ENCODE measurements at regions not wholly inside any gene's neighbourhood (a gene's known extent, or its start where the extent isn't known, plus 50 kb on each side); places are given as distances from the start of the nearest gene placed in this dataset.

GRCh38 chr9:121556082-121556481 is 56.4 kb upstream of the GGTA1 start:
- H3K9ac ChIP-seq (replicated peaks in 1 of 4; ENCODE audit: extremely low read depth in 1 of 4, low read depth in 3 of 4, low read length in 3 of 4), result no peak overlapping the region
- no peak overlapping the region for H4K91ac ChIP-seq (replicated peaks; ENCODE audit: insufficient read length, low read length)
- no peak overlapping the region for H2BK12ac ChIP-seq (ENCODE audit: low read depth, low read length)
- H4K20me1 ChIP-seq (replicated peaks in 1 of 2; ENCODE audit: control insufficient read depth in 1 of 2, insufficient read depth in 2 of 2, low read length in 2 of 2), result peaks cover 0 to 2% of the 10 kb centered on the region in 2 experiments
- H2AK5ac ChIP-seq (ENCODE audit: low read depth, low read length), result no peak overlapping the region
- no peak overlapping the region for H3K4me2 ChIP-seq (ENCODE audit: insufficient read depth in 1 of 2, low read depth in 2 of 2, low read length in 2 of 2)
- H4K8ac ChIP-seq (ENCODE audit: extremely low read depth, insufficient read depth, low read length), result no peak overlapping the region
- no peak overlapping the region for H4K5ac ChIP-seq (ENCODE audit: insufficient read length, low read depth, low read length)
- no peak overlapping the region for H2BK120ac ChIP-seq (replicated peaks; ENCODE audit: low read depth, low read length)
- no peak overlapping the region for H2BK15ac ChIP-seq (ENCODE audit: low read length)
- no peak overlapping the region for H2AFZ ChIP-seq (ENCODE audit: low read length)
- no peak for FAIRE-seq
- H3K4me1 ChIP-seq (replicated peaks in 1 of 4; ENCODE audit: control insufficient read depth in 3 of 4, insufficient read depth in 4 of 4, low read length in 3 of 4), result peaks cover 0 to 13% (median 9%) of the 10 kb centered on the region in 4 experiments; a peak in 5 of 7 replicates
- no peaks in the 10 kb centered on the region for H3K36me3 ChIP-seq (ENCODE audit: control insufficient read depth in 2 of 4, insufficient read depth in 4 of 4, low read length in 3 of 4)
- ChIA-PET POLR2A (ENCODE audit: partially characterized antibody) (interaction anchor here (1.3 to 2.6 kb wide), 2 partner anchors 26 to 43 kb away, joined by 5 to 9 read pairs; no protein-coding TSS in a partner anchor), CTCF (ENCODE audit: partially characterized antibody) (interaction anchor here (0.7 to 5.8 kb wide), 17 partner anchors 8 to 444 kb away, joined by 3 to 30 read pairs (median 5); no protein-coding TSS in a partner anchor)
- no peak overlapping the region for H2BK5ac ChIP-seq (ENCODE audit: low read depth, low read length)
- H3K56ac ChIP-seq (replicated peaks; ENCODE audit: insufficient read length, low read depth, low read length), result no peak overlapping the region
- no peak overlapping the region for H3K18ac ChIP-seq (ENCODE audit: extremely low read depth, low read length)
- no peak overlapping the region for H2BK20ac ChIP-seq (ENCODE audit: low read length)
- H3K79me2 ChIP-seq (ENCODE audit: control insufficient read depth in 1 of 2, insufficient read depth in 2 of 2, low read length in 2 of 2), result no peaks in the 10 kb centered on the region
- H3K4me3 ChIP-seq (ENCODE audit: extremely low read depth in 1 of 4, insufficient read depth in 2 of 4, low read depth in 3 of 4, low read length in 4 of 4), result no peak overlapping the region
- H3K27ac ChIP-seq (ENCODE audit: low read depth, low read length), result no peak overlapping the region
- no peaks in the 10 kb centered on the region for H3K9me3 ChIP-seq (ENCODE audit: insufficient read depth in 2 of 2, low read depth in 1 of 2, low read length in 1 of 2)
- DNase-seq (ENCODE audit: low read depth in 1 of 2, low spot score in 2 of 2), result no peak
- no peak overlapping the region for H3K23ac ChIP-seq (ENCODE audit: insufficient read length)
- WGBS, 2 experiments (ENCODE audit: extremely low coverage in 1 of 2, insufficient coverage in 1 of 2, insufficient read length in 1 of 2, insufficient replicate concordance in 2 of 2, low coverage in 1 of 2, low lambda C conversion rate in 2 of 2, missing lambda C conversion rate in 1 of 2), result 95% methylated on average over 3 of the region's 3 CpGs; no CpG with 5 or more reads in 1 of the 2 experiments
- H3K23me2 ChIP-seq (ENCODE audit: low read depth, low read length), result no peaks in the 10 kb centered on the region; the same call in 1 of the 2 replicates
- H3K4ac ChIP-seq (replicated peaks; ENCODE audit: insufficient read length, low read depth, low read length), result no peak overlapping the region
- no peak overlapping the region for H3K14ac ChIP-seq (ENCODE audit: insufficient read length)
- H3K27me3 ChIP-seq (replicated peaks in 1 of 4; ENCODE audit: control insufficient read depth in 3 of 4, extremely low read depth in 1 of 4, insufficient read depth in 3 of 4, low read length in 3 of 4), result peaks cover 0 to 8% (median 2%) of the 10 kb centered on the region in 4 experiments; a peak in 4 of 7 replicates
- H3K79me1 ChIP-seq (ENCODE audit: low read depth, low read length), result no peaks in the 10 kb centered on the region
- TF ChIP-seq, protein P1, sequence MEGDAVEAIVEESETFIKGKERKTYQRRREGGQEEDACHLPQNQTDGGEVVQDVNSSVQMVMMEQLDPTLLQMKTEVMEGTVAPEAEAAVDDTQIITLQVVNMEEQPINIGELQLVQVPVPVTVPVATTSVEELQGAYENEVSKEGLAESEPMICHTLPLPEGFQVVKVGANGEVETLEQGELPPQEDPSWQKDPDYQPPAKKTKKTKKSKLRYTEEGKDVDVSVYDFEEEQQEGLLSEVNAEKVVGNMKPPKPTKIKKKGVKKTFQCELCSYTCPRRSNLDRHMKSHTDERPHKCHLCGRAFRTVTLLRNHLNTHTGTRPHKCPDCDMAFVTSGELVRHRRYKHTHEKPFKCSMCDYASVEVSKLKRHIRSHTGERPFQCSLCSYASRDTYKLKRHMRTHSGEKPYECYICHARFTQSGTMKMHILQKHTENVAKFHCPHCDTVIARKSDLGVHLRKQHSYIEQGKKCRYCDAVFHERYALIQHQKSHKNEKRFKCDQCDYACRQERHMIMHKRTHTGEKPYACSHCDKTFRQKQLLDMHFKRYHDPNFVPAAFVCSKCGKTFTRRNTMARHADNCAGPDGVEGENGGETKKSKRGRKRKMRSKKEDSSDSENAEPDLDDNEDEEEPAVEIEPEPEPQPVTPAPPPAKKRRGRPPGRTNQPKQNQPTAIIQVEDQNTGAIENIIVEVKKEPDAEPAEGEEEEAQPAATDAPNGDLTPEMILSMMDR (IDR thresholded peaks at IDR 0.05; ENCODE audit: control extremely low read depth in 1 of 3, insufficient read depth in 1 of 3, low read depth in 1 of 3, low read length in 3 of 3), result no peak
- TF ChIP-seq HDAC2 (IDR thresholded peaks at IDR 0.05; ENCODE audit: borderline replicate concordance in 1 of 2, low read depth in 2 of 2, low read length in 2 of 2) (no peak), SAP30 (IDR thresholded peaks at IDR 0.05; ENCODE audit: insufficient read depth, insufficient replicate concordance, low read length) (no peak), NANOG (IDR thresholded peaks at IDR 0.05; ENCODE audit: insufficient read depth, low read depth, low read length, poor library complexity, severe bottlenecking) (no peak), POLR2AphosphoS5 (IDR thresholded peaks at IDR 0.05; ENCODE audit: low read depth, low read length) (no peak)
- TF ChIP-seq, protein P2, sequence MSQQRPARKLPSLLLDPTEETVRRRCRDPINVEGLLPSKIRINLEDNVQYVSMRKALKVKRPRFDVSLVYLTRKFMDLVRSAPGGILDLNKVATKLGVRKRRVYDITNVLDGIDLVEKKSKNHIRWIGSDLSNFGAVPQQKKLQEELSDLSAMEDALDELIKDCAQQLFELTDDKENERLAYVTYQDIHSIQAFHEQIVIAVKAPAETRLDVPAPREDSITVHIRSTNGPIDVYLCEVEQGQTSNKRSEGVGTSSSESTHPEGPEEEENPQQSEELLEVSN (IDR thresholded peaks at IDR 0.05), result no peak
- TF ChIP-seq, protein P3, sequence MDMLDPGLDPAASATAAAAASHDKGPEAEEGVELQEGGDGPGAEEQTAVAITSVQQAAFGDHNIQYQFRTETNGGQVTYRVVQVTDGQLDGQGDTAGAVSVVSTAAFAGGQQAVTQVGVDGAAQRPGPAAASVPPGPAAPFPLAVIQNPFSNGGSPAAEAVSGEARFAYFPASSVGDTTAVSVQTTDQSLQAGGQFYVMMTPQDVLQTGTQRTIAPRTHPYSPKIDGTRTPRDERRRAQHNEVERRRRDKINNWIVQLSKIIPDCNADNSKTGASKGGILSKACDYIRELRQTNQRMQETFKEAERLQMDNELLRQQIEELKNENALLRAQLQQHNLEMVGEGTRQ (IDR thresholded peaks at IDR 0.05; ENCODE audit: low read length), result no peak
